ENCODE measurements at regions not wholly inside any gene's neighbourhood (a gene's known extent, or its start where the extent isn't known, plus 50 kb on each side); places are given as distances from the start of the nearest gene placed in this dataset.
A peak's percentile ranks its signal among the peaks of the same experiment; 100 is the strongest.

- H3K4me3 Mint-ChIP-seq = no peak overlapping the region
- TF ChIP-seq NANOG (IDR thresholded peaks at IDR 0.05; ENCODE audit: borderline replicate concordance) = no peak
- TF ChIP-seq REST (IDR thresholded peaks at IDR 0.05; ENCODE audit: unreplicated experiment) = no peak
- no peak for TF ChIP-seq CREB1 (CRISPR knock-in tag; IDR thresholded peaks at IDR 0.05; ENCODE audit: low read depth)
- TF ChIP-seq POLR2AphosphoS5 (IDR thresholded peaks at IDR 0.05; ENCODE audit: low read depth) = no peak
- TF ChIP-seq EZH2phosphoT487 (IDR thresholded peaks at IDR 0.05; ENCODE audit: unreplicated experiment) = no peak
- TF ChIP-seq ZNF331 (CRISPR knock-in tag; IDR thresholded peaks at IDR 0.05; ENCODE audit: low read depth) = no peak
- Histone ChIP-seq H3F3A (replicated peaks; ENCODE audit: low read depth) (no peaks in the 10 kb centered on the region), H4K20me1 (replicated peaks; ENCODE audit: insufficient read depth) (no peaks in the 10 kb centered on the region), H3K4me3 (no peak overlapping the region), H2AFZ (no peak overlapping the region), H3K27ac (ENCODE audit: low read depth) (no peak overlapping the region), H3K4me1 (ENCODE audit: insufficient read depth) (no peaks in the 10 kb centered on the region), H3K4me2 (no peak overlapping the region), H3K36me3 (ENCODE audit: insufficient read depth) (no peaks in the 10 kb centered on the region), H3K27me3 (ENCODE audit: insufficient read depth) (no peaks in the 10 kb centered on the region), H3K9me2 (ENCODE audit: insufficient read depth) (no peaks in the 10 kb centered on the region), H3K79me2 (replicated peaks; ENCODE audit: insufficient read depth) (no peaks in the 10 kb centered on the region)
- ATAC-seq (no peak), DNase-seq (ENCODE audit: low spot score) (no peak)
- peaks cover 13% of the 10 kb centered on the region for H3K9me3 Mint-ChIP-seq
- peak overlapping the region; percentile 62; the same call in 1 of the 2 replicates for H3K27ac Mint-ChIP-seq
- peaks cover 4% of the 10 kb centered on the region; the same call in 1 of the 3 replicates for H3K36me3 Mint-ChIP-seq (ENCODE audit: low read depth)
- H3K27me3 Mint-ChIP-seq (ENCODE audit: insufficient read depth, low read depth, poor library complexity) = no peaks in the 10 kb centered on the region
- no peaks in the 10 kb centered on the region for H3K4me1 Mint-ChIP-seq
These were observed 737.9 kb downstream of the RAB28 start for GRCh38 chr4:12746221-12746620.

GRCh38 chr4:12734586-12734985 is 749.6 kb downstream of the RAB28 start:
- Mint-ChIP-seq H3K9me3 (no peaks in the 10 kb centered on the region), H3K27me3 (ENCODE audit: insufficient read depth, low read depth, poor library complexity) (peaks cover 2% of the 10 kb centered on the region), H3K36me3 (ENCODE audit: low read depth) (no peaks in the 10 kb centered on the region), H3K4me1 (no peaks in the 10 kb centered on the region), H3K4me3 (no peak overlapping the region), H3K27ac (no peak overlapping the region)
- Histone ChIP-seq H3K9me2 (ENCODE audit: insufficient read depth) (no peaks in the 10 kb centered on the region), H3F3A (replicated peaks; ENCODE audit: low read depth) (no peaks in the 10 kb centered on the region), H2AFZ (no peak overlapping the region), H3K27ac (ENCODE audit: low read depth) (no peak overlapping the region), H3K27me3 (ENCODE audit: insufficient read depth) (no peaks in the 10 kb centered on the region), H3K4me2 (no peak overlapping the region), H3K4me3 (no peak overlapping the region), H3K4me1 (ENCODE audit: insufficient read depth) (no peaks in the 10 kb centered on the region), H3K79me2 (replicated peaks; ENCODE audit: insufficient read depth) (no peaks in the 10 kb centered on the region), H4K20me1 (replicated peaks; ENCODE audit: insufficient read depth) (no peaks in the 10 kb centered on the region), H3K36me3 (ENCODE audit: insufficient read depth) (no peaks in the 10 kb centered on the region)
- DNase-seq (ENCODE audit: low spot score) = no peak
- no peak for ATAC-seq
- TF ChIP-seq EZH2phosphoT487 (IDR thresholded peaks at IDR 0.05; ENCODE audit: unreplicated experiment) = no peak
- no peak for TF ChIP-seq ZNF462 (CRISPR knock-in tag; IDR thresholded peaks at IDR 0.05)
- TF ChIP-seq CTCF (conservative IDR thresholded peaks at IDR 0.05; ENCODE audit: low read depth in 2 of 2) = no peak
- TF ChIP-seq JUNB (IDR thresholded peaks at IDR 0.05; ENCODE audit: unreplicated experiment) = no peak
- no peak for TF ChIP-seq ZNF114 (CRISPR knock-in tag; IDR thresholded peaks at IDR 0.05)
- no peak for TF ChIP-seq CREB1 (CRISPR knock-in tag; IDR thresholded peaks at IDR 0.05; ENCODE audit: low read depth)
